ENCODE measurements at regions not wholly inside any gene's neighbourhood (a gene's known extent, or its start where the extent isn't known, plus 50 kb on each side); places are given as distances from the start of the nearest gene placed in this dataset.

GRCh38 chr20:7696311-7696710 lies 243.9 kb downstream of the HAO1 start:
- intact Hi-C loops (cut with DNase I), result no loop called here

GRCh38 chr20:7702141-7702540 lies 238.1 kb downstream of the HAO1 start:
- DNase-seq (ENCODE audit: low spot score), result no peak
- intact Hi-C loops (cut with DNase I), result no loop called here

More at GRCh38 chr20:7696311-7696710, 243.9 kb downstream of the HAO1 start:
- no peak for DNase-seq (ENCODE audit: low spot score)

- DNase-seq (ENCODE audit: low spot score), result no peak
- intact Hi-C loops (cut with DNase I), result no loop called here
These were observed 236.7 kb downstream of the HAO1 start for GRCh38 chr20:7703551-7703961.

- intact Hi-C loops (cut with DNase I), result no loop called here
- no peak for DNase-seq (ENCODE audit: low spot score)
These were observed 236.3 kb downstream of the HAO1 start for GRCh38 chr20:7703996-7704395.

GRCh38 chr20:7708112-7708511 lies 232.1 kb downstream of the HAO1 start:
- no peak for DNase-seq (ENCODE audit: low spot score)
- intact Hi-C loops (cut with DNase I), result no loop called here

GRCh38 chr20:7708782-7709181 lies 231.5 kb downstream of the HAO1 start:
- intact Hi-C loops (cut with DNase I), result no loop called here
- DNase-seq (ENCODE audit: low spot score), result no peak

GRCh38 chr20:7710440-7710839 lies 229.8 kb downstream of the HAO1 start:
- intact Hi-C loops (cut with DNase I), result no loop called here
- no peak for DNase-seq (ENCODE audit: low spot score)

- intact Hi-C loops (cut with DNase I), result no loop called here
- DNase-seq (ENCODE audit: low spot score), result no peak
These were observed 227.6 kb downstream of the HAO1 start for GRCh38 chr20:7712661-7713060.

GRCh38 chr20:7714549-7714948 lies 225.7 kb downstream of the HAO1 start:
- intact Hi-C loops (cut with DNase I), result no loop called here
- no peak for DNase-seq (ENCODE audit: low spot score)

GRCh38 chr20:7716286-7716972 lies 223.8 kb downstream of the HAO1 start:
- no peak for DNase-seq (ENCODE audit: low spot score)
- intact Hi-C loops (cut with DNase I), result no loop called here

GRCh38 chr20:7722564-7722963 lies 217.7 kb downstream of the HAO1 start:
- intact Hi-C loops (cut with DNase I), result loop anchor here (5.0 to 10.0 kb wide), 2 partner anchors 70 to 132 kb away; no protein-coding TSS in a partner anchor
- no peak for DNase-seq (ENCODE audit: low spot score)

GRCh38 chr20:7723284-7723683 lies 217.0 kb downstream of the HAO1 start:
- intact Hi-C loops (cut with DNase I), result loop anchor here (5.0 to 10.0 kb wide), 2 partner anchors 71 to 132 kb away; no protein-coding TSS in a partner anchor
- no peak for DNase-seq (ENCODE audit: low spot score)

- intact Hi-C loops (cut with DNase I), result loop anchor here (10.0 kb wide), 1 partner anchor 126 kb away; no protein-coding TSS in a partner anchor
- DNase-seq (ENCODE audit: low spot score), result no peak
These were observed 211.9 kb downstream of the HAO1 start for GRCh38 chr20:7728338-7728737.

- no peak for DNase-seq (ENCODE audit: low spot score)
- intact Hi-C loops (cut with DNase I), result no loop called here
These were observed 206.0 kb downstream of the HAO1 start for GRCh38 chr20:7734216-7734615.

GRCh38 chr20:7736336-7736735 lies 203.9 kb downstream of the HAO1 start:
- intact Hi-C loops (cut with DNase I), result no loop called here
- no peak for DNase-seq (ENCODE audit: low spot score)

- intact Hi-C loops (cut with DNase I), result no loop called here
- DNase-seq (ENCODE audit: low spot score), result no peak
These were observed 198.4 kb downstream of the HAO1 start for GRCh38 chr20:7741866-7742265.

GRCh38 chr20:7742479-7742878 lies 197.8 kb downstream of the HAO1 start:
- no peak for DNase-seq (ENCODE audit: low spot score)
- intact Hi-C loops (cut with DNase I), result no loop called here

GRCh38 chr20:7744411-7744810 lies 195.8 kb downstream of the HAO1 start:
- DNase-seq (ENCODE audit: low spot score), result no peak
- intact Hi-C loops (cut with DNase I), result no loop called here

GRCh38 chr20:7748624-7749023 lies 191.6 kb downstream of the HAO1 start:
- intact Hi-C loops (cut with DNase I), result no loop called here
- DNase-seq (ENCODE audit: low spot score), result no peak

GRCh38 chr20:7754102-7754501 lies 186.2 kb downstream of the HAO1 start:
- DNase-seq (ENCODE audit: low spot score), result no peak
- intact Hi-C loops (cut with DNase I), result no loop called here

GRCh38 chr20:7758406-7758805 lies 181.9 kb downstream of the HAO1 start:
- intact Hi-C loops (cut with DNase I), result no loop called here
- no peak for DNase-seq (ENCODE audit: low spot score)

Data from cardiac septum (tissue), 1 donor.